ENCODE measurements at regions not wholly inside any gene's neighbourhood (a gene's known extent, or its start where the extent isn't known, plus 50 kb on each side); places are given as distances from the start of the nearest gene placed in this dataset.
A peak's percentile ranks its signal among the peaks of the same experiment; 100 is the strongest.

DNA sequence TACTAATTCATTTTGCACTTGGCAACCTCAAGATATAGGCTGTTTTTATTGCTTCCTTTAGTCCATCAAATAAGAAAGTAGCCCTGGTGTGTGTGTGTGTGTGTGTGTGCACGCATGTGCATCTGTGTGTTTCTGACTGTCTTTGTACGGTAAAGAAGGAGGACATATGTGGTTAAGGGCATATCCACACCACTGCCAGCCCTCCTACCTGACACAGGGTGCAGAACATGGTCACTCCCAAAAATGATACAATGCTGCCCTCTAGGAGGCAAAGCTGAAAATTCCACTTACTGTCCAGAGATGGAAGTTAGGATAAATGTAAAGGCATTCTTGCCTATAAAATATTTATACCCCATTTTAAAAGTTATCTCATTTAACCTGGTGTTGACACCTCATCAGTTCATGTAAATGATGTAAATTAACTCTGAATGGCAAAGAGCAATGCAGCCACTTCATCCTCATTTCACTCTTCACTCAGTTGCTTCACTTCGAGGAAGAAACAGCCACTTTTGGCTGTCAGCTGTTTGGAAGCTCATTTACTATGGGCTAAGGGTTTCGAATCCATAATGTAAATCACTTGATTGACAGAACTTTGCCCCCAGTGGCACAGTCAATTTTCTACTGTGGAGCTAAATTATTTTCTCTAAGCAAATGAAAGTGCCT is 83.1 kb upstream of the MTNR1B start:
- in situ Hi-C loops (cut with MboI; ENCODE audit: low pct_unique_long_range_greater_than_20kb, low sequenced_read_pairs), result no loop called here
- DNase-seq, result peak; percentile 55

DNA sequence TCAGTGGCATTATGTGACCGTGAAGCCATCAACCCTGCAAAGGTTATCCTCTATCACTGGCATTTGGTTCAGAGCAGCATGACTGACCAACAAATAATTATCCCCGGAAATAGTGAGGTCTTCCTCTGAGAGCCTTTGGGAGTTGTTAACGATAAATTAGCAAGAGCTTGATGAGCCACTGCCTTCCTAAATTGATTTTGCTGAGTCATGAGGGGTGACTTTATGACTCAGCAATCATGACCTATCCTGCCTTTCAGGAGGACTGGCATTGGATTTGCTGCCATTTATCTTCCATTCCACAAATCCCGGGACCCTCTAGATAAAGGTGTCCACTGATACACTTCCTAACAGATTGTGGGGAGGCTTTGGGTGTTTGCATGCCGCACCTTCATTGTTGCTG is 80.8 kb upstream of the MTNR1B start:
- in situ Hi-C loops (cut with MboI; ENCODE audit: low pct_unique_long_range_greater_than_20kb, low sequenced_read_pairs), result no loop called here
- DNase-seq, result no peak

GRCh38 chr11:92890846-92891245 is 78.6 kb upstream of the MTNR1B start:
- DNase-seq, result no peak
- in situ Hi-C loops (cut with MboI; ENCODE audit: low pct_unique_long_range_greater_than_20kb, low sequenced_read_pairs), result no loop called here

GRCh38 chr11:92892802-92893684 is 76.4 kb upstream of the MTNR1B start:
- in situ Hi-C loops (cut with MboI; ENCODE audit: low pct_unique_long_range_greater_than_20kb, low sequenced_read_pairs), result no loop called here
- no peak for DNase-seq

GRCh38 chr11:92894197-92894596 is 75.3 kb upstream of the MTNR1B start:
- no peak for DNase-seq
- in situ Hi-C loops (cut with MboI; ENCODE audit: low pct_unique_long_range_greater_than_20kb, low sequenced_read_pairs), result no loop called here

DNA sequence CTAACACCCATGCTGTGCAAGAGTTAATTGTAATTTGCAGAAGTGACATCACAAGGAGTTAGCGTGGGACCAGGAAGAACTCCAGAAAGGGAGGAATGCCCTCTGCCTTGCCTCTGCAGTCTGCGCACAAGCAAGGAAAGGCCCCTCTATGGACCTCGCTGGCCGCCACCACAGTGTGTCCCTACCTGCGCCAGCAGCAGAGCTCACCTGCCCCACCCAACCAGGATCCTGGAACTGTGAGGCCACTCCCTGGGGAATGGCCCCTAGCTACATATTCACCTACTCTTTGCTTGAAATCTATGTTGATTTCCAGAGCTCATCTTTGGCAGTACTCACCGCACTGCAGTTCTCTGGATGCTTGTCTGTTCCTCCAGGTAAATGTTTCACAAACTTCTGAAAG is 72.0 kb upstream of the MTNR1B start:
- in situ Hi-C loops (cut with MboI; ENCODE audit: low pct_unique_long_range_greater_than_20kb, low sequenced_read_pairs), result no loop called here
- DNase-seq, result no peak

- DNase-seq, result no peak
- in situ Hi-C loops (cut with MboI; ENCODE audit: low pct_unique_long_range_greater_than_20kb, low sequenced_read_pairs), result no loop called here
These were observed 67.0 kb upstream of the MTNR1B start for GRCh38 chr11:92902417-92902816.

DNA sequence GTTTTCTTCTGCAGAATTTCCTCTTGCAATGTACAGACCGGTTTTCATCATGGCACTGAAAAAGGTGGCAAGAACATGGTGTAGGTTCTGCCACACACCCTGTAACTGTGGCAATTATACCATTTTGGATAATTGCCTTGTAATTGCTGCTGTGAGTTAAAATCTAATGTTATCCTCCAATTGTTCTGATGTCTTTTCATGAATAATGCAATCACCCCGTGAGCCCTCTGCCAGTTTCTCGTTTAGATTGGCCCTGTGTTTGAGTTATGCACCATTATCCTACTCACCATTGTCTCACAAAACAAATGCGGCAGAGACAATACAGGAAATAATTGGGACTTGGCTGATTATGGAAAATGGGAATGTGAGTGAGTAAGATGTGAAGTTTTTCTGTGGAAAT is 61.8 kb upstream of the MTNR1B start:
- DNase-seq, result no peak
- in situ Hi-C loops (cut with MboI; ENCODE audit: low pct_unique_long_range_greater_than_20kb, low sequenced_read_pairs), result no loop called here

GRCh38 chr11:92909214-92909613 is 60.2 kb upstream of the MTNR1B start:
- DNase-seq, result no peak
- in situ Hi-C loops (cut with MboI; ENCODE audit: low pct_unique_long_range_greater_than_20kb, low sequenced_read_pairs), result no loop called here

DNA sequence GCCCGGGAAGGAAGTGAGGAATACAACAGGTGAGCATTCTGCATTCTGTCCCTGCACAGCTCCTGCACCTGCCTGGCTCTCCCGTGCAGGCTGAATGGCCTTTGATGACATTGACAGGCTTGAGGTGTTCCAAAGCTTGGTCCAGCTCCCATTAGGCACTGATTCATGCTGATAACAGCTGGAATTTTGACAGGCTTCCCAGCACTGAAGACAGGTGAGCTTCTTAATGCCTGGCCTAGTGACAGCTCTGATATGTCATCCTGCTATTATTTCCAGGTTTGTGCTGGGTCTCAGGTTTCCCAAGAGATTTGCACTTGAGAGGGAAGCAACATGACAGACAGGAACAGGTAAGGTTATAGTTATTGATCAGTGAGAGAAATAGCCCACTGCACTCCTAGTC is 58.0 kb upstream of the MTNR1B start:
- in situ Hi-C loops (cut with MboI; ENCODE audit: low pct_unique_long_range_greater_than_20kb, low sequenced_read_pairs), result no loop called here
- no peak for DNase-seq

DNA sequence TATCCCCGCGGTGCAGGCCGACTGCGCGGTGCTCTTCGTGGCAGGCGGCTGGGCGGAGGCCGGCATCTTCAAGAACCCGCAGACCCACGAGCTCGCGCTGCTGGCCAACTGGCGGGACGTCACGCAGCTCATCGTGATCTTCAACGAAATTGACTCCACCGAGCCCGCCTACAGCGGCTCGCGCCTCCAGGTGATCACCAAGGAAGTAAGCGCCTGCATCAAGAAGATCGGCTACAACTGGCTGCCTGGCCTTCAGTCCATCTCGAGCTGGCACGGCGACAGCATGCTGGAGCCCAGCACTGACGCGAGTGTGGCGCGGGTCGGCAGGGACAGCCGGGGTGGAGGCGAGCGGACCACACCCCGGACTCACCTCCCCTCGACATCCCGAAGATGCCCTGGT is 53.9 kb upstream of the MTNR1B start:
- in situ Hi-C loops (cut with MboI; ENCODE audit: low pct_unique_long_range_greater_than_20kb, low sequenced_read_pairs), result no loop called here
- DNase-seq, result no peak

DNA sequence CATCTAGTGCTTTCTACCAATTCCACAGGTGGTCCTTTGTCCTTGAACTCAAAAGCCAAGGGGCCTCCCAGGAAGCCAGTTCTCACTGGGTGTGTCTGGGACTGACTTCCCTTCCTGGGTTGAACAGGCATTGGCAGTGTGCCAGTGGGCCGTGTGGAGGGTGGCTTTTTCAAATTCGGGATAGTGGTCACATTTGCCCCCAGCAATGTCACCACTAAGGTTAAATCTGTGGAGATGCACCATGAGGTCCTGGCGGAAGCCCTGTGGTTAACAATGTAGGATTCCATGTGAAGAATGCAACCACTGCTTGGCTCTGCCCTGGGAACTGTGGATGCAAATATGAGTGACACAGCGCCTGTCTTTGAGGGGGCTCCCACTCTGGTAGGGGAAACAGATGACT is 53.2 kb upstream of the MTNR1B start:
- in situ Hi-C loops (cut with MboI; ENCODE audit: low pct_unique_long_range_greater_than_20kb, low sequenced_read_pairs), result no loop called here
- DNase-seq, result no peak

DNA sequence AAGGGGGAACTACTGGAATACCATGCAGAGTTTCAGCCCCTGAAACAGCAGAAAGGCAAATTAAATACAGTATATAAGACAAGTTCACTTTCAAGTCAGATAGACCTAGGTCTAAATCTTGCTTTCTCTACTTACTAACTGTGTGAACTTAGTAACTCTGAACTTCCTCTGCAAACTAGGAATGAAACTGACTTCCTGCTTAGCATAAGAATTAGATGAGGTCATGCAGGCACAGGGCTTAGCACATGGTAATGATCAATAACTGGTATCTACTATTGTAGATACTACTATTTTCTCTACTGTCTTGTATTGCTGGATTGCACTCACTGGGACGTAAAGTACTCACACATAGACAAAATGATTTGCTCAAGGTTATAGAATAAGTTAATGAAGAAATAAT is 51.5 kb upstream of the MTNR1B start:
- in situ Hi-C loops (cut with MboI; ENCODE audit: low pct_unique_long_range_greater_than_20kb, low sequenced_read_pairs), result no loop called here

DNA sequence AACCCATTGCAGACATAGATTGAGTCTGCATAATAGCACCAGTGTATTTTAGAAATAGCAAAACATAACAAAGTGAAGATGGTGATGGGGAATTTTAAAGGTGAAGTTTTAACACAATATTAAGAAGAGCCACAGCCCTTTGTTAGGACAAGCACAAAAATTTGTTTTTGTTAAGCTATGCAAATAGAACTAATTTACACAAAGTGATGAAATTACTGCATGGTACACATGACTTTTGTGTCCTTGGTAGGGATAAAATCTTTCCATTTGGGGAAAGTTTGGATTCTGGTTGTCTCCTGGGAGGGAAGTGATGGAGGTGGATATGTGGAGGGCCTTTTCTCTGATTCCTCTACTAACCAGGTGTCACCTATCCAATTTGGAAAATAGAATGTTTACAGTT is 50.4 kb upstream of the MTNR1B start:
- DNase-seq, result no peak
- in situ Hi-C loops (cut with MboI; ENCODE audit: low pct_unique_long_range_greater_than_20kb, low sequenced_read_pairs), result no loop called here

More for the DNA sequence above, 51.5 kb upstream of the MTNR1B start:
- no peak for DNase-seq

Data from KBM-7 (cell line).